SK-N-SH treated with all-trans-retinoic acid at 6 μM for 48 hours (cell line): ENCODE measurements at regions not wholly inside any gene's neighbourhood (a gene's known extent, or its start where the extent isn't known, plus 50 kb on each side); places are given as distances from the start of the nearest gene placed in this dataset.

ENCODE experiments used
- ARNTL ChIP-seq: fragments of 450-650 bp; formaldehyde crosslinking; IDR thresholded peaks from 2 replicates; pipeline ENCODE4 v1.5.0; 2020; ENCODE audit warnings: low read depth, mild to moderate bottlenecking, moderate library complexity, borderline replicate concordance
- PATZ1 ChIP-seq: fragments of 250-450 bp; sonication (Bioruptor Pico); IDR thresholded peaks from 2 replicates; pipeline ENCODE4 v1.8.0; 2020; ENCODE audit warnings: mild to moderate bottlenecking, moderate library complexity, borderline replicate concordance
- TCF4 ChIP-seq: fragments of 250-450 bp; sonication (Bioruptor Pico); IDR thresholded peaks from 2 replicates; pipeline ENCODE4 v1.8.0; 2021; ENCODE audit warnings: mild to moderate bottlenecking, moderate library complexity, borderline replicate concordance
- TSHZ2 ChIP-seq: fragments of 250-450 bp; sonication (Bioruptor Pico); IDR thresholded peaks from 2 replicates; pipeline ENCODE4 v1.5.0; 2020; ENCODE audit warnings: mild to moderate bottlenecking, moderate library complexity
- ZFP30 ChIP-seq: fragments of 450-650 bp; formaldehyde crosslinking; IDR thresholded peaks from 2 replicates; pipeline ENCODE4 v1.5.0; 2022; ENCODE audit warnings: mild to moderate bottlenecking, moderate library complexity
- ZNF70 ChIP-seq: fragments of 450-650 bp; formaldehyde crosslinking; IDR thresholded peaks from 2 replicates; pipeline ENCODE4 v1.5.0; 2020; ENCODE audit warnings: mild to moderate bottlenecking, moderate library complexity

- TF ChIP-seq PATZ1 (CRISPR knock-in tag) (no peak), ZNF70 (CRISPR knock-in tag) (no peak), TCF4 (CRISPR knock-in tag) (no peak), TSHZ2 (CRISPR knock-in tag) (no peak), ZFP30 (CRISPR knock-in tag) (no peak), ARNTL (no peak)
Observed at GRCh38 chr13:22080832-22081231, 410.0 kb downstream of the FGF9 start.
